ENCODE measurements at regions not wholly inside any gene's neighbourhood (a gene's known extent, or its start where the extent isn't known, plus 50 kb on each side); places are given as distances from the start of the nearest gene placed in this dataset.
"Not testable (repeated sequence)": the region's sequence is repeated elsewhere in the genome, so short reads cannot be mapped to it uniquely, and the experiment has no call there.

- no peak for DNase-seq
Measured at GRCh38 chr20:50345712-50346373, 155.2 kb downstream of the CEBPB start.

DNA sequence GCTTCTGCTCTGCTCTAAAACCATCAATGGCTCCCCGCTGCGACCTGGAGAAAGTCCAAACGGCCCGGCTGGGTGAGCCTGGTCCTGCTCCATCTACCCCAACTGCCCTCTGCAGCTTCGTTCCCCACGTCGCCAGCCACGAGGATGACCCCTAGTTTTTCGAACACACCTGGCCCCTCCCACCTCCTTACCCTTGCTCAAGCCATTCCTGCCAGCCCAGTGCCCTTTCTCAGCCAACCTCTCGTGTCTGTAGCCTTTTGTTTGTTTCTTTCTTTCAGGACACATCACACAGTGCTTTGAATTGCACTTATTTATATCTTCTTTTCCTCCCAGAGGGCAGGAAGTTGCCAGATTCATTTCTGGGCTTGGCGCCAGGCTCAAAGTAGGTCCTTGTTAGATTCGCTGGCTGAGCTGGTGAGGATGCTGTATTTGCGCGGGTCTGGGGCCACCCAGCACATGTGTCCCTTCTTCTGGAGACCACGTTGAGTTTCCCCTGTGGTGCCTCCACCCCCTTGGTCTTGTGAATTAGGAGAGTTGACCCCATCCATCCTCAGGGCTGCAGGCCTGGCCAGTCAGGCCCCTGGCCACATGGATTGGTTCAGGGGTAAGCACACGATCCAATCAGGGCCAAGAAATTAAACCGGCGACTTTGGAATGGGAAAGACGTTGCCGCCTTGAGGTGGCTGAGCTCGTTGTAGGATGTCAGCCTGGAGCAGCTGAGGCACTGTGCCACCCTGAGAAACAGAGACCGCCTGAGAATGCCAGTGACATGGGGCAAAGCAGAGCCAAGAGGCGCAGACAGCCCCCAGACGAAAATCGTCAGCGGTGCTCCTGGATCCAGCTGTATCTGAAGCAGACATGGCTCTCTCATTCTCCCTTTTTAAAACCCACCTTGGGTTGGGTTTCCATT lies 156.0 kb downstream of the CEBPB start:
- no peak for DNase-seq

DNA sequence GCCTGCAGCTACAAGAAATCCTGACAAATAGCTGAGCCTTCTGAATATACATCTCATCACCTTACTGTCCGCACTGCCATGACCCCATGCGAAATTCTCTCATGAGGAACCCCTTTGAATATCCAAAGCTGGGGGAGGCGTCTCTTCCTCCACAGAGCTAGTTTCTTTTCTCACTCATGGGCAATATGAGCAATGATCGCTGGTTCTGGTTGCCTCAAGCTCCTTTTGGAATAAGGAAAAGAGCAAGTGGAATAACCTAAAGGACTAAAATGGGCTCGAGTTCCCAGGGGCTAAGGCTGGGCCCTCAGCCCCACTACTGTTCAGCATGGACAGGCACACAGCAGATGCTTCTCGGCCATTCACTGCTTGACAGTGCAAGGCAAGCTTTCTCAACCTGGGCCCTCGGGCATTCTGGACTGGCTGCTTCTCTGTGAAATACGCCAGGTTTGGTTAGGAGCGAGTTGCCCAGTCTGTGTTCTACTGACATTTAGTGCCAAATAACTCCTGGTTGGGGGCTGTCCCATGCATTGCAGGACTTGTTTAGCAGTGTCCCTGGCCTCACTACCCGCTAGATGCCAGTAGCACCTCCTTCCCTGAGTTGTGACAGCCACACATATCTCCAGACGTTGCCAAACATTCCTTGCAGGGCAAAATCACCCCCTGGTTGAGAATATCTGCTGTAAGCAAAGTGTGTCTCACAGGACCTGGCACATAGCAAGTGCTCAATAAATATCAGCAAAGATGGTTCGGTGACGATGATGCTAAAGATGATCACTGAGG lies 156.8 kb downstream of the CEBPB start:
- no peak for DNase-seq

DNA sequence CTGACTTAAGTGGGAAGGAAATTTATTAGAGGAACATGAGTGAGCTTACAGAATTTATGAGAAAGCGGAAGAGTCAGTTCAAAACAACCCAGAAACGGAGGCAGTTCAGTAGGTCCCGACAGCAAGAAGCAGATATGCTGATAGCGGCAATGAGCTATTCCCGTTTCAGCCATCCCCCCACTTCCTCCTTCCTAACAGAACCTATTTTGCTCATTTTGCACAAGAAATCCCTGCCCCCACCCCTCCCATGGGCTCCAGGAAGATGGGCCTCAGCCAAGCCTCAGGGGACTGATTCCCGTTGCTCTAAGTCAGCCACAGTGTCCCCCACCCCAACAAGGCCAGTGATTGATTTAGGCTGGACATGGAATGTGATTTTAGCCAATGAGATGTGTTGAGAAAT lies 157.5 kb downstream of the CEBPB start:
- no peak for DNase-seq

GRCh38 chr20:50350510-50351249 lies 159.5 kb upstream of the PTPN1 start:
- DNase-seq = no peak

GRCh38 chr20:50351541-50351940 lies 158.6 kb upstream of the PTPN1 start:
- DNase-seq = no peak

DNA sequence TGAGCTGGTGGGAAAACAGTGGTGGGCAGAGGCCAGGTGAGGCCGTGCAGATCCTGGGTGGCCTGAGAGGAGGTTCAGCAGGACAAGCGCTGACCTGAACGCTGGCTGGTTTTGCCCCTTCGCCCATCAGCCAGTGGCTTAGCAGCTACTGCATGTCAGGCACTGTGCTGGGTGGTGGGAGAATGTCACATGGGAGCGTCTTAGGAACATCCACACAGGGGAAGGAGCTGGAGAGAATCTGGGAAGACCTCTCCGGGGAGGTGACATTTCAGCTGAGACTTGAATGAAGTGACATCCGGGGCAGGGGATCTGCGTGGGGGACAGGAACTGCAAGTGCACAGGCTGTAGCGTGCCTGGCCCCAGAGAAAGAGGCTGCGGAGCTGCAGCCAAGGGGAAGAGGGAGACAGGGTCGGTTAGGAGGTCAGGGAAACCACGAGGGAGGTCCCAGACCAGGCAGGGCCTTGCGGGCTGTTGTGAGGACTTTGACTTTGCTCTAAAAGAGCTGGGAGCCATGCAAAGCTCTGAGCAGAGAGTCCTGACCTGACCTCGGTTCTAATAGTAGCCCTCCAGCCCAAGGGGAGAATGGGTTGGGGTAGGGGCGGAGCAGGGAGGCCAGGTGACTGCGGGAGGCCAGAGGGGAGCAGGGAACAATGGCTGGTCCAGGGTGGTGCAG lies 156.8 kb upstream of the PTPN1 start:
- DNase-seq = no peak

GRCh38 chr20:50354721-50355589 lies 155.2 kb upstream of the PTPN1 start:
- DNase-seq = no peak

GRCh38 chr20:50355590-50356524 lies 154.3 kb upstream of the PTPN1 start:
- DNase-seq = no peak

GRCh38 chr20:50356525-50356885 lies 153.7 kb upstream of the PTPN1 start:
- DNase-seq = peak; percentile 64

GRCh38 chr20:50356962-50357782 lies 153.0 kb upstream of the PTPN1 start:
- no peak for DNase-seq

GRCh38 chr20:50357783-50358161 lies 152.4 kb upstream of the PTPN1 start:
- DNase-seq = no peak

GRCh38 chr20:50358166-50358565 lies 152.0 kb upstream of the PTPN1 start:
- DNase-seq = no peak

GRCh38 chr20:50358971-50359370 lies 151.2 kb upstream of the PTPN1 start:
- DNase-seq = no peak

- no peak for DNase-seq
Measured at GRCh38 chr20:50359607-50360217, 150.5 kb upstream of the PTPN1 start.

GRCh38 chr20:50360218-50360672 lies 149.9 kb upstream of the PTPN1 start:
- DNase-seq = no peak

DNA sequence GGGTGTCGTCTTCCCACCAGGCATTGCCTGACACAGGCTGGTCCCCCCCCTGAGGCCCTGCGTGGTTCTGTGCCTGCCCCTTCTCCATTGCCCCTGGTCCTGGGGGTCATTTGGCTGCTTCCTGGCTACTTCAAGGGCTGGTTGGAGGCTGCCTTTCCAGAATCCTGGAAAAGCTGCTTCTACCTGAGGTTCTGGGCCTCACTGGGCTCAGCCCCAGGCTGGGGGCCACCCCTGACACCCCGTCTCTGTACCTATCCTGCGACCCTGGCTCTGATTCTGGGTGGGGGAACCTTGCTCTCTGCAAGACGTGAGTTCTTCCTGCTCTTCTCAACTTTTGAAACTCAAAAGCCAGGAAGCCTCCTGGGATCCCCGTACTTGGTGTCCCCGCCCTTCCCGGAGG lies 149.3 kb upstream of the PTPN1 start:
- no peak for DNase-seq

- not testable (repeated sequence) for DNase-seq
Measured at GRCh38 chr20:50362177-50362576, 148.0 kb upstream of the PTPN1 start.

DNA sequence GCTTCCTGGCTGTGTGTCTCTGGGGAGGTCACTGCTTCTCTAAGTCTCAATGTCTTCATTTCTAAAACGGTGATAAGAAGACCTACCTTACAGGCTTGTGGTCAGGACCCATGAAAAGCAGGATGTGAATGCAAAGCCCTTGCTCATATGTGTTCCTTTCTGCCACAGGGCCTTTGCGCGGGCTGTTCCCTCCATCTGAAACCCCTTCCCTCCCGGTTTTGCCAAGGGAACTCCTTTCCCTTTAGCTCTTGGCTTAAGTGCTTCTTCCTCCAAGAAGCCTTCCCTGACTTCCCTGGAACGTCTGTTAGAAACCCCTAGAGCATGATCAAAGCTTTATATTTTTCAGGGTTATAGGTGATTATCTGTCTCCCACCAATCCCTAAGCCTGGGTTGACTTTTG lies 147.2 kb upstream of the PTPN1 start:
- no peak for DNase-seq
